Breast epithelium (tissue), 3 donors: ENCODE measurements at regions not wholly inside any gene's neighbourhood (a gene's known extent, or its start where the extent isn't known, plus 50 kb on each side); places are given as distances from the start of the nearest gene placed in this dataset.

Source experiments
- CTCF ChIP-seq, 3 donors: fragments of 450-650 bp; IDR thresholded peaks; one replicate each; pipeline ENCODE4 v1.5.1; 2016 to 2017; ENCODE audit warnings: antibody characterized with exemption in 3 of 3, mild to moderate bottlenecking in 3 of 3, moderate library complexity in 3 of 3
- POLR2A ChIP-seq: fragments of 450-650 bp; IDR thresholded peaks from one replicate; pipeline ENCODE4 v1.6.1; 2016; ENCODE audit warnings: antibody characterized with exemption, mild to moderate bottlenecking, moderate library complexity
- POLR2AphosphoS5 ChIP-seq, 3 donors: sonication (generic); formaldehyde crosslinking; IDR thresholded peaks; one replicate each; pipeline ENCODE4 v1.6.1; 2017; ENCODE audit warnings: antibody characterized with exemption in 3 of 3

GRCh38 chr12:124387528-124387911, 92.6 kb downstream of the RFLNA start:
- TF ChIP-seq POLR2AphosphoS5 (IDR thresholded peaks at IDR 0.05) (peak in 1 of 3 donors; percentile 23), CTCF (IDR thresholded peaks at IDR 0.05) (no peak), POLR2A (no peak)
